Choroid plexus epithelial cell (primary cell): ENCODE measurements at regions not wholly inside any gene's neighbourhood (a gene's known extent, or its start where the extent isn't known, plus 50 kb on each side); places are given as distances from the start of the nearest gene placed in this dataset.

Experiments
- DNase-seq: peaks from one replicate; pipeline ENCODE4 v3.0.0-alpha.2; 2010; ENCODE audit warnings: low read depth
- H3K4me3 ChIP-seq: 2 replicates; pipeline ENCODE4 v1.5.1; 2011; ENCODE audit warnings: low read depth, mild to moderate bottlenecking, control low read depth, low read length, moderate library complexity
- TF ChIP-seq, protein P1 (sequence below): conservative IDR thresholded peaks from 2 replicates; pipeline ENCODE4 v1.5.1; 2011; ENCODE audit warnings: low read depth, mild to moderate bottlenecking, control low read depth, inconsistent platforms, low read length, moderate library complexity

DNA sequence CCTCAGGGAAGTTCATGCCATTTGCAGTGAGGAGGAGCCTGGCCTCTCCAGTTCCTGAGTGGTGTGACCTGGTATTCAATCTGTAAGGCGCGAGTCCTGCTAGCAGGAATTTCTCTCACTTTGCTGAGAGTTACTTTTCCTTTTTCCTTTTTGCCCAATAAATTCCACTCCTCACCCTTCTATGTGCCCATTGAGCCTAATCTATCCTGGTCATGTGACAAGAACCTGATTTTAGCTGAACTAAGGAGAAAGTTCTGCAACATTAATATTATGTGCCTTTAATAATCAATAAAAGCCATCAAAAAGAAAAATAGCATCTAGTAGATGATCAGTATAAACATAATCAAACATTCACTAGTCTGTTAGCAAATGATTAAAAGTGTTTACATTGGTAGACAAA, 136.1 kb upstream of the POGK start:
- H3K4me3 ChIP-seq = no peak overlapping the region
- TF ChIP-seq, protein P1, sequence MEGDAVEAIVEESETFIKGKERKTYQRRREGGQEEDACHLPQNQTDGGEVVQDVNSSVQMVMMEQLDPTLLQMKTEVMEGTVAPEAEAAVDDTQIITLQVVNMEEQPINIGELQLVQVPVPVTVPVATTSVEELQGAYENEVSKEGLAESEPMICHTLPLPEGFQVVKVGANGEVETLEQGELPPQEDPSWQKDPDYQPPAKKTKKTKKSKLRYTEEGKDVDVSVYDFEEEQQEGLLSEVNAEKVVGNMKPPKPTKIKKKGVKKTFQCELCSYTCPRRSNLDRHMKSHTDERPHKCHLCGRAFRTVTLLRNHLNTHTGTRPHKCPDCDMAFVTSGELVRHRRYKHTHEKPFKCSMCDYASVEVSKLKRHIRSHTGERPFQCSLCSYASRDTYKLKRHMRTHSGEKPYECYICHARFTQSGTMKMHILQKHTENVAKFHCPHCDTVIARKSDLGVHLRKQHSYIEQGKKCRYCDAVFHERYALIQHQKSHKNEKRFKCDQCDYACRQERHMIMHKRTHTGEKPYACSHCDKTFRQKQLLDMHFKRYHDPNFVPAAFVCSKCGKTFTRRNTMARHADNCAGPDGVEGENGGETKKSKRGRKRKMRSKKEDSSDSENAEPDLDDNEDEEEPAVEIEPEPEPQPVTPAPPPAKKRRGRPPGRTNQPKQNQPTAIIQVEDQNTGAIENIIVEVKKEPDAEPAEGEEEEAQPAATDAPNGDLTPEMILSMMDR = no peak
- no peak for DNase-seq

DNA sequence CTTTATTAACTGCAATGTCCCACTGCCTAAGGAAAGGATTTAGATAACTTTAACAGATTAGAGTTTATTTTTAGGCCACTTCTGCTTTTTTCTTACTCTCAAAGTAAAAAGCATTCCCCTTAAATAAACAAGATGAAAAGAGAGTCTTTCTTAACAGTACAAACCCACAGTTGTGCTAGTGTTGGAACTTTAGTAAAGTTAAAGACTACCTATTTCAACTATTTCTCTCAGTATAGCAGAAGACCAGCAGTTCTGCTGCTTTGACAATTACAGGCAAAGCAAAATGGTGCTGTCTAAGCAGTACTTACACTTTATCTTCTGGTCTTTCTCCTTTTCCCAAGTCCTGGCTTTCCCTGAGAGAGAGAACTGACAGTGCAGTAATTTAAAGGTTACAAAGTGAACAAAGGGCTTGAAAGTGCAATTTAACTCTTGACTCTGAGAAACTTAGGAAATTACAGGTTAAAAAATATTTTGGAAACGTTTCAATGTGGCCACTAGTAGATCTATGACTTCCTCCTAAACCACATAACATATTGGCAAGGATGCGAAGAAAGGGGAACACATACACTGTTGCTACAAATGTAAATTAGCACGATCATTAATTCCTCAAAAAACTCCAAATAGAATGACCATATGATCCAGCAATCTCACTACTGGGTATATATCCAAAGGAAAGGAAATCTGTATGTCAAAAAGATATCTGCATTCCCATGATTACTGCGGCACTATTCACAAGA, 135.4 kb upstream of the POGK start:
- TF ChIP-seq, protein P1 = no peak
- no peak overlapping the region for H3K4me3 ChIP-seq
- DNase-seq = no peak

DNA sequence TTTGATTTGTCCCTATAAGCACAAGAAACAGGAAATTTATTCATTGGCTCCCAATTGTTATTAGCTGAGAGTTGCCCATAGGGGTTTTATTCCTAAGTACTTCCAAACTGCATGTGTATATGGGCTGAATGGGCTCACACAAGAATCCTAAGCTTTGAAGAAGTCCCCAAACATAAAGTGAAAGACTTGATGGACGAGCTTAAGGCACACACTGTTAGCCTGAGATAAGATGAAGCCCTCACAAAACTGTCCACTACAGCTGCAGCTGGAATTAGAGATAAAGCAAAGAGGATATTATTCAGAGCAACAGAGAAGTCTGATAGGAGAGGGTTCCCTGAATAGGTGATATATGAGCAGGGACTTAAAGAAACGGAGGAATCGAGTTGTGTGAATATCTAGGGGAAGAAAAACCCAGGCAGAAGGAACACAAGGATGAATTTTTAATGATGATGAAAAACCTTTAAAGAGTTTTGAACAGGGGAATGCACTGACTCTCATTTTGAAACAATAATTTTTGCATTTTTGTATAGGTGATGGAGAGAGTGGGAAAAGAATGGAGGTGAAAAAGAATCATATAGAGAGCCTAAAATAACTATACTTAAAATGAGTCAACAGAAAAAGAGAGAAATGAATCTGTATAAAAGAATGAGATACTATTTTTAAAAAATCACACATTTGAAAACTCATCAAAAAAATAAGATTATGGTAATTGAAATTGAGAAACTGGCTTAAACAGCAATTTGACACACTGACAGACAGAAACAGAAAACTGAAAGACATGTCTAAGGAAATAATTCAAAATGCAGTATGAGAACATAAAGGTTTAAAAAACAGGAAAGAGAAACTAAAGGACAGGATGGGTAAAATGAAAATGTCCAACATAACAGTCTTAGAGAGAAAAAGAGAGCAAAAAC, 133.6 kb upstream of the POGK start:
- TF ChIP-seq, protein P1 = no peak
- H3K4me3 ChIP-seq = no peak overlapping the region
- DNase-seq = no peak

DNA sequence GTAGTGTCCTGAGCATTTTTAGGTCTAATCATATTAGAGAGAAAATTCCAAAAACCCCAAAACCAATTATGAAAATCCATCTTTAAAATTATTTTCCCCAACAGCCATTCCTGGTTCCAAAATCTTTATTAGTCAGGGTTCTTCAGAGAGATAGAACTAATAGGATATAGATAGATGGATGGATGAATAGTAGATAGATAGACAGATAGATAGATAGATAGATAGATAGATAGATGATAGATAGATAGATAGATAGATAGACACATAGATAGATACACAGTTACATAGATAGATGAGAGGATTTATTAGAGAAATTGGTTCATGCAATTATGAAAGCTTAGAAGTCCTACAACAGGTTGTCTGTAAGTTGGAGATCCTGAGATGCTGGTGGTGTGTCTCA, 122.7 kb upstream of the POGK start:
- TF ChIP-seq, protein P1 = no peak
- no peak overlapping the region for H3K4me3 ChIP-seq
- DNase-seq = no peak

DNA sequence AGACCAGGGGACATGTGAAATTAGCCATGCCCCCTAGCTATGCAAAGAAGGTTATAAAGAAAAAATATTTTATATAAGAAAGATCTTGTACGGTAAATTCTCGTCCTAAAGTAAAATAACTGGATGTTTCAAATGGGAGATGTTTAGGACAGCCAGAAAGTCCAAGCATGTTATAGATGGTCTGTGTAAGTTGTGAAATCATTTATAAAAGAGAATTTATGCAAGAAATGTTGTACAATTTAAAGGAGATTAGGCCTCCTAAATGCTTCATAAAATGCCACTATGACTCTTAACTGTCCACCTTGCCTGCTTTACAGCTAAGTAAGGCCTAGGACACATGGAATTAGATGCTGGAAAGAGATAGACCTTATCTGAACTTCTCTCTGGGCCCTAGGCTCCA, 118.1 kb upstream of the POGK start:
- peak; percentile 1 for DNase-seq
- TF ChIP-seq, protein P1 = no peak
- no peak overlapping the region for H3K4me3 ChIP-seq

DNA sequence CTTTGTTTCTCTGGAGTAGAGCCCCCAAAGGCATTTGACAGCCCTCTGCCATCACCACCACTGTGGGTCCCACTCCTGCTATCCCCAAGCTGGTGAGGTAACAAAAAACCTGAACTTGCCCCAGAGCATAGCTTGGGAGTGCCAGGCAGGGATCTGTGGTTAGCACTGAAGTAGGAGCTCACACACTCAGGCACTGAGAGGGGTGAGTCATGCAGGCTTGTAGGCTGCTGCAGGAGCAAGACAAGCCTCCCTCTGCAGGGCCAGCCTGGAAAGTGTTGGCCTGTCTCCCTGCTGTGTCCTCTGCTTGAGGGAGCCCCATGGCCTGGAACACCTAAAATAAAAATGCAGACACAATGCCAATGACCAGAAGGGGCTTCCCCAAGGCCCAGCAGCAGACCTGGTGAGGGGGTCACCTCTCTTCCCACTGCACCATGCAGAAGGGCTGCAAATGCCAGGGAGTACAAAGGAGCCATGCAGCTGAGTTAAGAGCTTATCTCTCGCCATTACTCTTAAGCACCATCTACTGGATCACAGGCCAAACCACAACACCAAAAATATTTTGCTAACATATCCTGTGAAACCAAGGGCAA, 108.9 kb upstream of the POGK start:
- H3K4me3 ChIP-seq = no peak overlapping the region
- TF ChIP-seq, protein P1 = no peak
- peak; percentile 3 for DNase-seq
